G401.6 (cell line): ENCODE measurements at regions not wholly inside any gene's neighbourhood (a gene's known extent, or its start where the extent isn't known, plus 50 kb on each side); places are given as distances from the start of the nearest gene placed in this dataset.

Experiments
- FAIRE-seq: peaks from 2 replicates; lab custom pipeline; 2012; peaks lifted over from hg19 to GRCh38; lab: Jason Lieb, UNC

- FAIRE-seq = no peak
Observed at GRCh38 chr12:28883406-28883997, 265.6 kb upstream of the FAR2 start.

GRCh38 chr12:28884904-28885679, 264.0 kb upstream of the FAR2 start:
- no peak for FAIRE-seq

- FAIRE-seq = no peak
Observed at GRCh38 chr12:28885928-28886327, 263.1 kb upstream of the FAR2 start.

- no peak for FAIRE-seq
Observed at GRCh38 chr12:28887461-28887990, 261.6 kb upstream of the FAR2 start.

- FAIRE-seq = no peak
Observed at GRCh38 chr12:28890664-28891063, 258.4 kb upstream of the FAR2 start.

- FAIRE-seq = no peak
Observed at GRCh38 chr12:28891126-28891525, 258.0 kb upstream of the FAR2 start.

- FAIRE-seq = no peak
Observed at GRCh38 chr12:28893365-28893764, 255.7 kb upstream of the FAR2 start.

GRCh38 chr12:28893856-28894255, 255.2 kb upstream of the FAR2 start:
- no peak for FAIRE-seq

- FAIRE-seq = no peak
Observed at GRCh38 chr12:28896421-28896820, 252.7 kb upstream of the FAR2 start.

GRCh38 chr12:28898038-28898437, 251.0 kb upstream of the FAR2 start:
- FAIRE-seq = no peak

- no peak for FAIRE-seq
Observed at GRCh38 chr12:28899951-28900350, 249.1 kb upstream of the FAR2 start.

- FAIRE-seq = no peak
Observed at GRCh38 chr12:28905220-28905955, 243.7 kb upstream of the FAR2 start.

GRCh38 chr12:28908646-28909045, 240.4 kb upstream of the FAR2 start:
- FAIRE-seq = no peak

- no peak for FAIRE-seq
Observed at GRCh38 chr12:28909291-28909690, 239.8 kb upstream of the FAR2 start.

- no peak for FAIRE-seq
Observed at GRCh38 chr12:28925719-28926376, 223.2 kb upstream of the FAR2 start.

GRCh38 chr12:28930704-28931103, 218.4 kb upstream of the FAR2 start:
- FAIRE-seq = no peak

GRCh38 chr12:28933176-28933575, 215.9 kb upstream of the FAR2 start:
- FAIRE-seq = no peak

- no peak for FAIRE-seq
Observed at GRCh38 chr12:28933864-28934527, 215.1 kb upstream of the FAR2 start.

- FAIRE-seq = no peak
Observed at GRCh38 chr12:28936221-28936620, 212.9 kb upstream of the FAR2 start.

GRCh38 chr12:28936711-28937110, 212.4 kb upstream of the FAR2 start:
- no peak for FAIRE-seq

GRCh38 chr12:28937196-28937595, 211.9 kb upstream of the FAR2 start:
- FAIRE-seq = no peak

GRCh38 chr12:28938056-28938455, 211.0 kb upstream of the FAR2 start:
- no peak for FAIRE-seq
